HG03175 (cell line): ENCODE measurements at regions not wholly inside any gene's neighbourhood (a gene's known extent, or its start where the extent isn't known, plus 50 kb on each side); places are given as distances from the start of the nearest gene placed in this dataset.
"Not testable (repeated sequence)": the region's sequence is repeated elsewhere in the genome, so short reads cannot be mapped to it uniquely, and the experiment has no call there.

ENCODE experiments used
- ATAC-seq: cut with Tn5 transposase; IDR thresholded peaks from one replicate; pipeline ENCODE4 v1.9.1; 2021; ENCODE audit warnings: mild to moderate bottlenecking, moderate library complexity; ENCODE audit not compliant: unreplicated experiment

GRCh38 chr19:28578786-28579505, 634.0 kb downstream of the UQCRFS1 start:
- no peak for ATAC-seq

- no peak for ATAC-seq
These were observed 634.7 kb downstream of the UQCRFS1 start for GRCh38 chr19:28578208-28578607.

GRCh38 chr19:28577666-28578065, 635.3 kb downstream of the UQCRFS1 start:
- ATAC-seq, result no peak

GRCh38 chr19:28577233-28577632, 635.7 kb downstream of the UQCRFS1 start:
- ATAC-seq, result no peak

GRCh38 chr19:28575816-28576215, 637.1 kb downstream of the UQCRFS1 start:
- no peak for ATAC-seq

- ATAC-seq, result not testable (repeated sequence)
These were observed 637.6 kb downstream of the UQCRFS1 start for GRCh38 chr19:28575312-28575711.

- no peak for ATAC-seq
These were observed 638.7 kb downstream of the UQCRFS1 start for GRCh38 chr19:28574212-28574611.

GRCh38 chr19:28569132-28570131, 643.5 kb downstream of the UQCRFS1 start:
- ATAC-seq, result no peak

GRCh38 chr19:28567834-28568233, 645.1 kb downstream of the UQCRFS1 start:
- no peak for ATAC-seq

GRCh38 chr19:28563964-28564921, 648.7 kb downstream of the UQCRFS1 start:
- no peak for ATAC-seq

GRCh38 chr19:28560786-28561185, 652.2 kb downstream of the UQCRFS1 start:
- no peak for ATAC-seq

- ATAC-seq, result no peak
These were observed 654.2 kb downstream of the UQCRFS1 start for GRCh38 chr19:28558783-28559182.

- ATAC-seq, result no peak
These were observed 656.6 kb downstream of the UQCRFS1 start for GRCh38 chr19:28556371-28556770.

GRCh38 chr19:28555317-28555716, 657.6 kb downstream of the UQCRFS1 start:
- ATAC-seq, result no peak

GRCh38 chr19:28554321-28555091, 658.4 kb downstream of the UQCRFS1 start:
- ATAC-seq, result no peak

GRCh38 chr19:28553764-28554163, 659.2 kb downstream of the UQCRFS1 start:
- ATAC-seq, result no peak

- ATAC-seq, result no peak
These were observed 659.9 kb downstream of the UQCRFS1 start for GRCh38 chr19:28553005-28553404.

GRCh38 chr19:28549680-28550277, 663.2 kb downstream of the UQCRFS1 start:
- ATAC-seq, result no peak

GRCh38 chr19:28546148-28546685, 666.7 kb downstream of the UQCRFS1 start:
- no peak for ATAC-seq
